RWPE2 (cell line): ENCODE measurements at regions not wholly inside any gene's neighbourhood (a gene's known extent, or its start where the extent isn't known, plus 50 kb on each side); places are given as distances from the start of the nearest gene placed in this dataset.

ENCODE experiments used
- ATAC-seq: fragments of 200-7000 bp; cut with Tn5 transposase; 3 replicates; pipeline ENCODE4 v1.9.1; 2021; ENCODE audit warnings: low read depth
- DNase-seq: peaks from one replicate; pipeline ENCODE4 v3.0.0-alpha.2; 2020; ENCODE audit warnings: low spot score
- H3K27ac ChIP-seq: fragments of 450-650 bp; 2 replicates; pipeline ENCODE4 v1.5.1; 2017; ENCODE audit warnings: mild to moderate bottlenecking; ENCODE audit not compliant: poor library complexity, severe bottlenecking
- H3K27me3 ChIP-seq: fragments of 250-450 bp; sonication (Bioruptor Pico); 2 replicates; pipeline ENCODE4 v1.5.1; 2021; ENCODE audit warnings: mild to moderate bottlenecking, moderate library complexity; ENCODE audit not compliant: insufficient read depth, poor library complexity, severe bottlenecking
- H3K36me3 ChIP-seq: fragments of 250-450 bp; sonication (Bioruptor Pico); 2 replicates; pipeline ENCODE4 v1.5.1; 2020; ENCODE audit warnings: low read depth, mild to moderate bottlenecking, moderate library complexity
- H3K4me1 ChIP-seq: fragments of 250-450 bp; sonication (Bioruptor Pico); 2 replicates; pipeline ENCODE4 v1.5.1; 2021; ENCODE audit warnings: mild to moderate bottlenecking, moderate library complexity; ENCODE audit not compliant: insufficient read depth, poor library complexity, severe bottlenecking
- H3K4me3 ChIP-seq: fragments of 250-450 bp; sonication (Bioruptor Pico); 2 replicates; pipeline ENCODE4 v1.5.1; 2021; ENCODE audit warnings: mild to moderate bottlenecking, moderate library complexity; ENCODE audit not compliant: severe bottlenecking
- H3K9me3 ChIP-seq: fragments of 250-450 bp; sonication (Bioruptor Pico); 2 replicates; pipeline ENCODE4 v1.5.1; 2021; ENCODE audit warnings: mild to moderate bottlenecking, moderate library complexity; ENCODE audit not compliant: severe bottlenecking
- CTCF ChIP-seq: fragments of 450-650 bp; IDR thresholded peaks from one replicate; pipeline ENCODE4 v1.5.1; 2017; ENCODE audit warnings: mild to moderate bottlenecking, moderate library complexity; ENCODE audit not compliant: poor library complexity, severe bottlenecking

GRCh38 chr10:113320211-113320610 is 232.6 kb upstream of the HABP2 start:
- no peak for DNase-seq
- ATAC-seq, result no peak
- no peaks in the 10 kb centered on the region for H3K27me3 ChIP-seq
- TF ChIP-seq CTCF, result no peak
- H3K4me1 ChIP-seq, result no peaks in the 10 kb centered on the region
- no peak overlapping the region for H3K27ac ChIP-seq
- no peak overlapping the region for H3K4me3 ChIP-seq
- H3K36me3 ChIP-seq, result no peaks in the 10 kb centered on the region
- H3K9me3 ChIP-seq, result no peaks in the 10 kb centered on the region

GRCh38 chr10:113320987-113321386 is 231.9 kb upstream of the HABP2 start:
- no peaks in the 10 kb centered on the region for H3K36me3 ChIP-seq
- H3K4me3 ChIP-seq, result no peak overlapping the region
- H3K9me3 ChIP-seq, result no peaks in the 10 kb centered on the region
- ATAC-seq, result no peak
- DNase-seq, result no peak
- H3K27me3 ChIP-seq, result no peaks in the 10 kb centered on the region
- no peaks in the 10 kb centered on the region for H3K4me1 ChIP-seq
- no peak overlapping the region for H3K27ac ChIP-seq
- TF ChIP-seq CTCF, result no peak

- H3K27ac ChIP-seq, result no peak overlapping the region
- TF ChIP-seq CTCF, result no peak
- DNase-seq (no peak), ATAC-seq (no peak)
- H3K4me3 ChIP-seq, result no peak overlapping the region
- no peaks in the 10 kb centered on the region for H3K36me3 ChIP-seq
- no peaks in the 10 kb centered on the region for H3K9me3 ChIP-seq
- H3K27me3 ChIP-seq, result no peaks in the 10 kb centered on the region
- H3K4me1 ChIP-seq, result no peaks in the 10 kb centered on the region
These were observed 230.0 kb upstream of the HABP2 start for GRCh38 chr10:113322843-113323242.

- Histone ChIP-seq H3K9me3 (no peaks in the 10 kb centered on the region), H3K4me3 (no peak overlapping the region), H3K4me1 (no peaks in the 10 kb centered on the region), H3K27ac (no peak overlapping the region), H3K27me3 (no peaks in the 10 kb centered on the region), H3K36me3 (no peaks in the 10 kb centered on the region)
- no peak for TF ChIP-seq CTCF
- DNase-seq (no peak), ATAC-seq (no peak)
These were observed 228.9 kb upstream of the HABP2 start for GRCh38 chr10:113323985-113324384.

GRCh38 chr10:113326160-113327111 is 226.4 kb upstream of the HABP2 start:
- Histone ChIP-seq H3K27ac (no peak overlapping the region), H3K27me3 (no peaks in the 10 kb centered on the region), H3K4me1 (no peaks in the 10 kb centered on the region), H3K36me3 (no peaks in the 10 kb centered on the region), H3K9me3 (no peaks in the 10 kb centered on the region), H3K4me3 (no peak overlapping the region)
- TF ChIP-seq CTCF, result no peak
- ATAC-seq (peak; percentile 62; the same call in 2 of the 3 replicates), DNase-seq (no peak)
